Embryonic facial prominence (tissue), 1 donor: ENCODE measurements at regions not wholly inside any gene's neighbourhood (a gene's known extent, or its start where the extent isn't known, plus 50 kb on each side); places are given as distances from the start of the nearest gene placed in this dataset.
A peak's percentile ranks its signal among the peaks of the same experiment; 100 is the strongest.

ENCODE experiments used
- DNase-seq: peaks from one replicate; pipeline ENCODE4 v3.0.0-alpha.2; 2016; ENCODE audit errors: extremely low spot score

DNA sequence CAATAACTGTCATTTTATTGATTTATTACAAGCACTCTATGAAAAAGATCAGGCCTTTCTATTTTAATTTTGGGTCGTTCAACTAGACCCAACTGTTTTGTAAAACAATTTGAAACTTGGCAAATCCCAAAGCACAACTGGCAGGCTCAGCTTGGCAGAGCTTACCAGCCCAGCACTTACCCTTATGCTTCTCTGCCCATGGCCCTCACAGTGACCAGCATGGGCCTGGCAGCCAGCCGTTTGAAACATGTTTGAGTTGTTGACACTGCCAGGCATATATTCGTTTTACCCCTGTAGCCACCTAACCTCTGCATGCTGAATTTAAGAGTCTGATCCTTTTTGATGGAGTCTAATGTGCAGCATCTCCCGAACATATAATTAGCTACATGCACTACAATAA is 796.7 kb upstream of the ADGRL2 start:
- DNase-seq = no peak

DNA sequence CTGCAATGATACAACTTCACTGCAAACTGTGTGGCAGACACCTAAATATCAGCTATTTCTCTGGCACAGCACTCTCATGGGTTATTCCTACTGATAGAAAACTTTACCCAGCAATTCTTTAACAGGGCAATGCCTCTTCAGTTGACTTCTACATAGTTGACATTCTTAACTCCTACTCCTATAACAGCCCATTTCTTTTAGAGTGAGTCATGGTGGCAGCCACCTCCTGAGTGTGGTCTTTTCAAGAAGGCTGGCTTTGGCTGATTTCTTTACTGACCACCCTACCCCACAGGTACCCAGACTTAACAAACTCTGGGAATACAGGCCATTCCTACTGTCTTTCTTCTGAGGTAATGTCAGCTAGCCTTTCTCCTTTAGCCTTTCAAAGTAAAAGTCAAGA is 805.8 kb upstream of the ADGRL2 start:
- DNase-seq = no peak

DNA sequence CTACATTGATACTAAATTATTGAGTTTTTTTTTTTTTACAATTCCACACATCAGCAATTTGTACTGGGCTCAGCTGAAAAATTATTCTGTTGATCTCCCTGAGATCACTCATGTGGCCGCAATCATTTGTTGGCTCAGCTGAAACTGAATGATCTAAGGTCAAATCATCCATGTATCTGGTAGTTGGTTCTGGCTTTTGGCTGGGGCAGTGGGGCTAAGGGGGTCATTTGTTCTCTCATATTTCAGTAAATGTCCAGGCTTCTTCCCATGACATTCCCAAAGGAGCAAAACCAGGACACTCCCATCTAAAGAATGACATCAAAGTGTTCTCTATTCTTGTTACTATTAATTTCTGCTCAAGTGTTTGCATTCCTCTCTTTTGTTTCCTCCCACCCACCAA is 806.7 kb upstream of the ADGRL2 start:
- no peak for DNase-seq

DNA sequence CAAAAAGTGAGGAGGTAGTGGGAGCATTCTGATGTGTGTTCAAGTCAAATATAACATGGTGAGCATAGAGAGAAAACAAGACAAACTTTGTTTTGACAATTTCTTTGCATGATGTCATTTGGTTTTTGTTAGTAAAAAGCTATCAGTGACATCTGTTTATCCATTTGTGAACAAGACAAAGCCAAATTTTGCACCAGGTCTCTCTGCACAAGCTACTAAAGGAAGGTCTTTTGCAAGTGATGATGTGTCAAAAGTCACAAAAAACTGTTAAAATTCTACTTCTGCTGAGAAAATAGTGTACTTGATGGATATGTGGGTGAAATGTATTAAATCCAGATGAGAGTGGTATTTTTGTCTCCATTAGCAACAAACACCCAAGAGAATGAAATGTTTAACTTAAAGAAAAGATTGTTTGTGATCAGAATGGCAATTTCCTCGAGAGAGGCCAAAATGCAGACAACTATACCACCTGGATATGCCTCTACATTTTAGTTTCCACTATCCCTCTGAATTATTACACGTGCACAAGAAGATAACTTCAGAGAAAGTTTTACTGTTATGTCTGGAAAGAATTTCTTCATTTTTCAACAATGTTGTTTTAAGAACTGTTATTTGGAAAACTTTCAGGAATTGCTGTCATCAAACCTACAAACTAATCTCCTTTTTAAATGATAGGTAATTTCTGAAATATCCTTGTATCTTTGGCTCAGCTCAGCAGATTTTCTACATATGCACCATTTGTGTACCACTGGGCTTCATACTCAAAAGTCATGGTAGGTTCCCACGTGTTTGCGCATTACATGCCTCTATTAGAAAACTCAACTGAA is 807.4 kb upstream of the ADGRL2 start:
- peak; percentile 31 for DNase-seq

DNA sequence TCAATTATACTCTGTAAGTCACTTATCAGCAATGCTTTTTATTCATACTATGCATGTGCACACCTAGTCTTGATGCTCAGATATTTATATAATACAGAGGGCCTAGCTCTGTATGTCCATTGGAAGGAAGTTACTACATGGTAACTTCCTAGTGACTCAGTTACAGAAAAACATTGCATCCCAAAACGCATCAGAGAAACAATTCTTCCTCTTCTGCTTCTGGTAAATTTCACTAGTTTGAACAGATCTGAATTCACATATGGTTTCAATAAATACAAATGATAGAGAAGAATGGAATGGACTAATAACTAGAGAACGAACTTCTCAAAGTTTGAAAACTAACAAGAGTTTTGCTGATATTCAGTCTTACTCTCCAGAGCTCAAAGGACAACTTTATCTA is 811.3 kb upstream of the ADGRL2 start:
- DNase-seq = no peak

DNA sequence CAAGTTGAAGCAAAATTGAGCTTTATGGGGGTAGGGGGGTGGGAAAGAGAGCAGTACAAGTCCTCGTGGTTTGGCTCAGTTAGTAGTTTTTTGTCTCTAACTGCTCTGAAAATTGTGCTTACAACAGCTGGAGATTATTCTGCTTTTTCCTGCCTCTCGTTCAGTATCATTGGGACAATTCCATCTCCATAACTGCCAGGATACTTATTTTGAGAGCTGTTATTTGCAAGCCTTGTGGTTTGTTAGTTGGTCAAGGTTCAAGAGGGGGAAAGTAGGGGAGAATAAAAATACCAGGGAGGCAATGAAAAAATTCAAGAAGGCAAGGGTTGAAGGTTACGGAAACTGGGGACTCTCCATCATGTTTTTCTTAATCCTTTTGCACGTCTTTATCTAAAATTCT is 811.8 kb upstream of the ADGRL2 start:
- no peak for DNase-seq

DNA sequence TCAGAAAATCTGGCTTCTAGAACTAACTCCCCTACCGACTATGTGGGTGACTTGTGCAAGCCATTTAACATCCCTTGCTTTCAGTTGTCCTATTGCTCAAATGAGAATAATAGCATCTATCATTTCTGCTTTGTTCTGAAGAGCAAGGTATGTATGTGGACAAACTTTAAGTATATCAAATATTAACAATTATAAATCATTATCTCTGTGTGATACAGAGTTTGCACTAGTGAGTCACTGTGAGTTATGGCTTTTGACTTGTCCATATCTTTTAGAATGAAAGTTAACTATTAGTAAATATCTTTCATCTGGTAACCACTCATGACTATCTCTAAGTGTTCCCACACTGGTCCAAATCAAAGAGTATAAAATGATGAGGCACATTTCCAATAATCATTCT is 812.9 kb upstream of the ADGRL2 start:
- DNase-seq = no peak

DNA sequence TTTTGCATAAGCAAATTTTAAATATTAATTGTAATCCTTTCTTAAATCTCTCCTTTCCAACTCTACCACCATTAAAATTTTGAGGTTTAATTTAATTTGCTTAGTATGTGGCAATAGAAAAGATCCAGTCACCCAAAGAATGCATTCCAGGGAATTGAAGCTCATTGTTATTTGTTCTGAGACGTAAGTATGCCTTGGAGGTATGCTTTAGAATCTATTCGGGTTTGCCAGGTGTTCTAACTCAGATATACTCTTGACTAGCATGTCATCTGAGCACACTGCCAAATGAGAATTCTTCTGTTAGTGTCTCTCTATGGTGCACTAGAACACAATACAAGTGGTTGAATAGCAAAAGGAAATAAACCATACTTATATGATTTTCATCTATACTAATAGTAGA is 813.6 kb upstream of the ADGRL2 start:
- no peak for DNase-seq

DNA sequence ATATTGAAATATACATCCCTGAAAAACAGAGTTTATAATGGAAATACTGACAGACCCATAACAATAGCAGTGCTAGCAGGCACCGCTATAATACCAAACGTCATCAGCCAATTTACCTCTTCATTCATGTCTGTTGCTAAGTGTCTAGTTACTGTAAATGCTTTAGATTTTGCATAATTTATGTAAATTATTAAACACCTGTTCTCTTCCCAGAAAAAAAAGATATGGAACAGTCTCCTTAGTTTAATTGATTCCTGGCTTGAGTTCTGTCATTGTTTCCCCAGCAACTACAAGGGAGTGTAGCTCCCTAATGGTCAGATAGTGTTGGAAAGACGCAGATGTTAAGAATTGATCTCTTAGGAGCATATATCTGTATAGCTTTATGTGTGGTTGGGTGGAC is 817.9 kb upstream of the ADGRL2 start:
- DNase-seq = no peak

DNA sequence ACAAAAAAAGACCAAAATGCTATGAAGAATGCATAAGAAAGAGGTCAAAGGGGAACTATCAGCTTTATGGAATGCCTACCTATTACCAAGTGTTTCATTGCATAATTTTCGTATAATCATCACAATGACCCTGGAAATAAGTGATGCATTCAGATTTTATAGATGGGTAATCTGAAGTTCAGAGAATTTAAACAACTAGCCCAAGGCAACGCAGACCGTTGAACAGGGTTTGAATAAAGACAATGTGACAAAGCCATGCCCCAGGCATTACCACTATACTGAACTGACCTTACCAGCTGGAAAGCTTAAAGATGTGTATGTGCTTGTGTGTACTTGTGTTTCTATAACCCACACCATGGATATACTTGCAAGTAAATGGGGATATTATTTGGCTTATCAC is 827.6 kb upstream of the ADGRL2 start:
- no peak for DNase-seq

DNA sequence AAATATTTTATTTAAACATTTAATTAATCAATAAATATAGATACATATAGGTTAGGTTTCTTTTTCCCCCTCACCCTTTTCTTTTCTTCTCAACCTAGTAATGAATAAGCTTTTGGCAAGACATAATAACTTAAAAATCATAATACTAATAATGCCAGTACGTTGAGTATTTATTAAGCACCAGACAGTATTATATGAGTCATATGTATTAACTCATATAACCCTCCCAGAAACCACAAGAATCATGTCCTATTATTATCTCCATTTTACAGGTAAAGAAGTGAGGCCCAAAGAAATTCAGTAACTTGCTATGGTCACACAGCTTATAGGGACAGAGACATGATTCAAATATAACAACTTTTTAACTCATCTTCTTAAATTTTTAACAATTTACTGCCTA is 834.5 kb upstream of the ADGRL2 start:
- DNase-seq = no peak

DNA sequence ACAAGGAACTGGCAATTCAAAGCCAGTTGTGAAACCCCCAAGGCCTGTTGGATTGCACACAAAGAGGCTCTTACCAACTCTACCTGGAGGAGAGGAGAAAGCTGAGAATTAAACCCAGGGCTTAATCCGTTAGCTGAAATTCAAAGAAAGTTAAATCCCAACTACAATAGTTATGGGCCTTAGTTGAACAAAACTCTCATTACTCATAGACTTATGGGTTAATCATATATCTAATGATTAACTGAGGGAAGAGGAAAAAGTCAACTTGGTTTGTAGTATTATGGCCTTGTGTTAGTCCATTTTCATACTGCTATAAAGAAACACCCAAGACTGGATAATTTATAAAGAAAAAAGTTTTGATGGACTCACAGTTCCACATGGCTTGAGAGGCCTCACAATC is 838.2 kb upstream of the ADGRL2 start:
- DNase-seq = no peak

DNA sequence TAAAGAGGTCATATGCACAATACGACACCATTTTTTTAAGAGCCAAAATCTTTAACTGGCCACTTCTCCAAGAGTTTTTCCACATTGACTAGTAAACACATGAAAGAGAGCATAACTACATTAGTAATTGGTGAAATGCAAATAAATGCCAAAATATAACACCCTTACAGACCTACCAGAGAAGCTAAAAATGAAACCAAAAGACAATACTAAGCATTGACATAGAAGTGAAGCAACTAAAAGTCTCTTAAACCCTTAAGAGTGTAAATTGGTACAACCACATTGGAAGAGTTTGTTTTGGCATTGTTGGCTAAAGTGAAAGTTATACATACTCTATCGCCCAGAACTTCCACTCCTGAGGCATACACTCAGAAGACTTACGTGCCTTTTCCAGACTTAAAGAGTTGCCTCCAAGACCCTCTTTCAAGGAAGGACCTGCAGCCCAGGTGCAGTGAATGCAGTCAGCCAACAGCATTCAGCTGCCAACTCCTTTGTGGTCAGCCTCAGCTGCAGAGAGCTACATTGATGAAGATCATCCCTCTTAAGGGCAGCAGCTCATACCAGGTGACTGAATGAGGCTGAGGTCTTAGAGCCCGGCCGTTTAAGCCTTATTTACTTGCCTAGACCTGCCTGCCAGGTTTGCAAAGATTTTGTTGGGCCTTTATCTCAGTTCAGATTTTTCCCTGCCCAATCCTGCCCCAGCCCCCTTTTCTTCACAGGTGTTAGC is 839.1 kb upstream of the ADGRL2 start:
- no peak for DNase-seq

DNA sequence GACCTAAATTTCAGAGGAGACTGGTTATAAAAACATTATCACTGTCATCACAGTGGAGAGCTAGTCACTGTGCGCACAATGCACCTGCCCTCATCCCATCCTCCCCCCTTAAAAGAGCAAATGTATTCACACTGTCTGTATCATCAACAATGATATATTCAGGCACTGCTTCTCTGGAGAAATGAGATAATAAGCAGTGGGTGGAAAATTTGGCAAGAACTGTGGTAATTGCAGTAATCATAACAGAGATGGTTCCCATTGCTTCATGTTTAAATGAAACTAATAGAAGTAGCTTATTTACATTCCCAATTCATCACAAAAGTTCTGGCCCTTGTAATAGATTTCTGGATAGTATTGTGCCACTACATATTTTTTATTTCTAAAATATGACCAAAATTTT is 867.4 kb upstream of the ADGRL2 start:
- no peak for DNase-seq

DNA sequence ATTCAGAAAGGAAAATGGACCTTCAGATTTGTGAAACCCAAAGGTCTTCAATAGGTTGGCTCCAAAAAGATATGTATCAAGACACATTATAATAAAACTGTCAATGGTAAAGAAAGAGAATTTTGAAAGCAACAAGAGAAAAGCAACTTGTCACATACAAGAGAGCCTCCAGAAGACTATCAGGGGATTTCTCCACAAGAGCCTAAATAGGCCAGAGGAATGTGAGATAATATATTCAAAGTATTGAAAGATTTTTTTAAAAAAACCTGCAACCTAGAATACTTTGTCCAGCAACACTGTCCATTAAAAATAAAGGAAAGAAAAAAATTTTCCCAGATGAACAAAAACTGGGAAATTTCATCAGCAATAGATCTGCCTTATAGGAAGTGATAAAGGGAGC is 869.6 kb upstream of the ADGRL2 start:
- no peak for DNase-seq

DNA sequence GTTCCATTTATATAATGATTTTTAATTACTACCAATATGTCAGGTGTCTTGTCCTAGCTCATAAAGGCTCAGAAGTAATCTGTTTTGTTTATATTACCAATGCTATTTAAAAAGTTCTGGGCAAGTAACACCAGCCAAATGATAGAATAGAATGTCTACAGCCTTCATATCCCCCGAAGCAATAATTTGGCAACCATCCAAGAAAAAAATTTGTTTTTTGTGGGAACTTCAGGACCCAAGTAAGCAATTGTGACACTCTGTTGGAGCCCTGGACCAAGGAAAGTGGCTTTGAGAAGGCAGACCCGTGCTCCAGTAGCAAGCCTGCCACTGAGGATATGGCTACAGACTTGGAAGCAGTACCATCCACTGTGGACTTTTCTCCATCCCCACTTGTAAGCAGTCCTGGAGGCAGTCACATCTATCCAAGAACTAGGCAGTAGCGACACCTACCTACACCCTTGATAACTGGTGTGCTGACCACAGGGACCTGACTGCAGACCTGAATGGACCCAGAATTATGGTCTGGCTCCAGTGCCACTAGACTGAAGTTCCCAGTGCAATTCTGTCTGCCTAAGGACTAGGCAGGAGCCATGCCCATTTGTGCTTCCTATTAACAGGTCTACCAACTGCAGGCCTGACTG is 870.7 kb upstream of the ADGRL2 start:
- DNase-seq = no peak

DNA sequence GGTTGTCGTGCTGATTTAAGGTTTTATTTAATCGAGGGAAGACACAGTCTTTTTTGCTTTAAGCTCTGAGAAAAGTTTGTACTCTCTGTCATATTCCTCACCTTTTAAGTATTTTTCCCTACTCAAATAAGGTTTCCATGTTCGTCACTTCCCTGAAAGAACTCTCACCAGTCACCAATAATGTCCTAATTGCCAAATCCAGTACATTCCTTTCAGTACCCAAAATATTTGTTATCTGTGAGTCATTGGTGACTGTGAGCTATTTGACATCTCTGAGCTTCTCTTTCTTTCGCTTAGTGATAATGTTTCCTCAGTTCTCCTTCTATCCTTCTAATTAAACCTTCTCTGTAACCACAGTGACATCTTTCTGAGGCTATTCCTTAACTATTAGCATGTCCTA is 874.2 kb upstream of the ADGRL2 start:
- no peak for DNase-seq

DNA sequence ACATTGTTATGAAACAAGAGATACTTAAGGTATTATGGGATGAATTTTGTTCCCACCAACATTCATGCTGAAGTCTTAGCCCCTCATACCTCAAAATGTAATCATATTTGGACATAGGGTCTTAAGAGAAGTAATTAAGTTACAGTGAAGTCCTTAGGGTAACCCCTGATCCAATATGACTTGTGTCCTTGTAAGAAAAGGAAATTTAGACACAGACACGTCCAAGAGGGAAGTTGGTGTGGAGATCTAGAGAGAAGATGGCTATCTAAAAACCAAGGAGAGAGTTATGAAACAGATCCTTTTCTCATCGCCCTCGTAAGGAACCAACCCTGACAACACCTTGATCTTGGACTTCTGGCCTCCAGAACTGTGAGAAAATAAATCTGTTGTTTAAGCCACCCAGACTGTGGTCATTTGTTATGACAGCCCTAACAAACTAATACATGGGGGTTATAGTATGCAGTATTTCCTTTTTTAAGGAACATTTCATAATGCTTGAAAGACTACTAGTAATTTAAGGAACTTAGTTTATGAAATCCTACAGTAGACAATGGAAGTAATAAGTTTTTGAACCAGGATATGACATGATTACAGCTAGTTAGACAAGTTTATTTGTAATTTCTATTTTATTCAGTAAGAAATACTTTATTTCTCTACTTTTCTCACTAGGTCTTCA is 875.5 kb upstream of the ADGRL2 start:
- DNase-seq = no peak

DNA sequence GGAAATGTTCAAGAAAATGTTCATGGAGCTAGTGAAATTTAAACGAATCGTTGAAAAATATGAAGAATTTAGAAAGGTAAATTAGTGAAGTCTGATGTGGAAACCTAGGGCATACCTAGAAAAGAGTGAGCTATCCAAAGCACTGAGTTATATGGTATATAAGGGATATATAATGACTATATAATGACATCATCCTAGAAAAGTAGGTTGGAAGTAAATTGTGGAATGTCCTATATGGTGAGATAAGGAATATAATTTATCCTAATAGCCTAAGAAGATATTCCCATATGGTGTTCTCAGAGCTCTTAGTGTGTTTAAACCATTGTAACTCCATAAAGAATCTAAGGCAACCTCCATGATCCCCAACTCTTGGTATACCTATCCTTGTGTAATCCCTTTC is 876.4 kb upstream of the ADGRL2 start:
- DNase-seq = no peak

DNA sequence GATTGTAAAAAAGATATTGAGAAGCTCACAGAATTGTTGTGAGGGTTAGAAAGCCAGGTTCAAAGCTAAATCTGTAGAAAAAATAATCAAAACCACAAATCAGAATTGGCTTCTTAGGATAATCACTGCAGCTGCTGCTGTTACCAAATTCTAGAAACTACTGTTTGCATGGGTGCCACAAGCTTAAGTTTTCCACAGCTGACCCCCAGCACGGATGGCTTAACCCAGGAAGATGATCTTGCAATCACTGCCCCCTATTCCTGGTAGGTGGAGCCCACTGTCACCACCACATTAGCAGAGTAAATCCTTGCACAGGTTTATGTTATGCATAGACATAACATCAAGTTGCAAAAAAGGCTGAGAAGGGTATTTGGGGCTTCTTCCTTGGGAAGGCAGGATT is 877.8 kb upstream of the ADGRL2 start:
- DNase-seq = no peak

DNA sequence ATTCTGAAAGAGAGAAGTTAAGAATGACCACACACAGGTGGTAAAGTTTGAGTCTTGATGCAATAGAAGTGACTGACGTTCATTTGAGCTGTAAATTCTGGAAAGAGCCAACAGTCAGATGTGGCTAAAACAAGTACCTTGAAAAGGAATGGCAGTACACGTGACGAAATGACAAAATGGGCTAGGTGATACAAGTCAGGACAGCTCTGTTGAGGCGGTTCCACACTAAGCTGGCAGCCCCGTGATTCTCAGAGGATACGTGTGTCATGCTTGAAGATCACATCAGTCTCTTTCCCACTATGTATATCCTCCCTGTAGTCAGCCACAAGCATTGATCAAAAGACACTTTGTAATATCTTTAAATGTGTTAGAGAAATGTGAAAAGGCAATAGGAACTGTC is 881.3 kb upstream of the ADGRL2 start:
- DNase-seq = no peak

DNA sequence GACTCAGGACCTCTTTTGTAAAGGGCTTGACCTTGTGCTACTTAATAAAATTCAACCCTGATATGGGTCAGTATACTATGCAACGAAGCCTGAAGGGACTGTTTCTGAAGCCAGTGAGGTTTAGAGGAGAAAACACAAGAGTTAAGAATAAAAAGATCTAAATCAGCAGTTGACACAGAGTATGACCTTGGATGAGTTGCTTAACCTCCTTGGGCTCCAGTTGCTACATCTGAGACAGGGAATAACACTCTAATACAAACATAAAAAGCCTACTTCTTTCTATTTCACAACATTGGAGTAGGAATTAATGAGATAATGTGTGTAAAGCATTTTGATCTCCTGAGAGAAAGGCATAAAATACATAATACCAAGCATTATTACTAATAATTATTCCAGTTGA is 882.4 kb upstream of the ADGRL2 start:
- no peak for DNase-seq

DNA sequence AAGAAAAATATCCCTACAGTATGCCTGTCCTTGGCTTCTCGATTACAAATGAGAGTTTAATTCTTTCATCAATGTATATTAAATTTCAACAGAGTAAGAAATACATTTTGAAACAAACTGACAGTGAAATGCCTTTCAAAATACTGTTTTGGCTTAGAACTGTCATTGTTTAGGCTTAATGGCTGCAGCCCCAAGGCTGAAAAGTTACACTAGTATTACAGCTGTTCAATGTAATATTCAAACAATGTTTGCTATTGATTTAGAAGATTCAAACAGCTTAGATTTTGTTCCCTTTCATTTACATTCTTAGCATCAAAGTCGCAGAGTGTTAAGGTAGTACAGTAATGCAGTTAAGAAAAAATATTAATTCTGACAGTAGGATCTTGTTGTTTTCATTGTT is 882.9 kb upstream of the ADGRL2 start:
- no peak for DNase-seq
